GM21529 (cell line): ENCODE measurements at regions not wholly inside any gene's neighbourhood (a gene's known extent, or its start where the extent isn't known, plus 50 kb on each side); places are given as distances from the start of the nearest gene placed in this dataset.

Experiments used
- ATAC-seq: cut with Tn5 transposase; IDR thresholded peaks from one replicate; pipeline ENCODE4 v1.9.1; 2021; ENCODE audit not compliant: unreplicated experiment

DNA sequence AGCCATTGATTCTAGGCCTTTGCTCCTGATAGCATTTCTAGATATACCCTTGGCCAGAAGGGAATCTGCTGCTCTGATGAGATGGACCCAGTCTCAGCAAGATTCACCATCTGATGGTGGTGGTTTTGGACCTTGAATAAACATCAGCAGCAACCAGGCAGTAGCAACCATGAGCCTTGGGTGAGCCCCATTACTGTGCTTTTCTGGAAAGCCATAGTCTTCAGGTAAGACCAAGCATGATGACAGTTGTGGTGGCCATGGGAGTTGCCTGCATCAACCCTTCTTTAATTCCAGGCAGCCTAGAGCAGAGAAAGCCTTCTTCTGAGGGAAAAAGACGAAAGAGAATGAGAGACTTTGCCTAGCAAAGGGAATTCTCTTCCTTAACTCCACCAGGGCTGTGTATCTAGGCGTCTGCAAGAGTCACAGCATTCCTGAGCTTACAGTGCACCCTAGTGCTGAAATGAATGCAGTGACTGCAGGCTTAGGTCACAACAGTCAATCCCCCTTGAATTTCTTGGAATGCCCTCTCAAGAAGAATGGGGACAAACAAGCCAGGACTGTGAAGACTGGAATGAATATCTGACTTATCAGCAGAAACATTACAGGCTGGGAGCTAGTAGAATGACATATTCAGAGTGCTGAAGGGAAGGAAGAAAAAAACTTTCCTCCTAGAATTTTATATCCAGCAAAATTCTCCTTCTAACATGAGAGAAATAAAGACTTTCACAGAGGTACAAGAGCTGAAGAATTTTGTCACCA is 942.4 kb upstream of the PCDH20 start:
- peak; percentile 64 for ATAC-seq

GRCh38 chr13:62356977-62357376 is 941.3 kb upstream of the PCDH20 start:
- no peak for ATAC-seq

- ATAC-seq, result no peak
These were observed 921.6 kb upstream of the PCDH20 start for GRCh38 chr13:62337109-62337880.

- ATAC-seq, result no peak
These were observed 920.9 kb upstream of the PCDH20 start for GRCh38 chr13:62336507-62336906.

- ATAC-seq, result no peak
These were observed 917.8 kb upstream of the PCDH20 start for GRCh38 chr13:62333466-62333865.

GRCh38 chr13:62331384-62331783 is 915.7 kb upstream of the PCDH20 start:
- ATAC-seq, result no peak

DNA sequence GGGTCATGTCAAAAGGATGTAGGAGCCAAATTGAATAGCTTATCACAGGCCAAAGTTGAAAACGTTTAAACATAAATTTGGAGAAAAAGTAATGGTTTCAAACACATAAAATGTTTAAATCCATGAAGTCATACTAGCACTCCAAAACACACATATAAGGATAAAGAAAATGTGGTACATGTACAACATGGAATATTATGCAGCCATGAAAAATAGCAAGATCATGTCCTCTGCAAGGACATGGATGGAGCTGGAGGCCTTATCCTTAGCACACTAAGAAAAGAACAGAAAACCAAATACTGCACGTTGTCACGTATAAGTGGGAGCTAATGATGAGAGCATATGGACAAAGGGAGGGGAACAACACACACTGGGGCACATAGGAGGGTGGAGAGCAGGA is 911.7 kb upstream of the PCDH20 start:
- ATAC-seq, result no peak

DNA sequence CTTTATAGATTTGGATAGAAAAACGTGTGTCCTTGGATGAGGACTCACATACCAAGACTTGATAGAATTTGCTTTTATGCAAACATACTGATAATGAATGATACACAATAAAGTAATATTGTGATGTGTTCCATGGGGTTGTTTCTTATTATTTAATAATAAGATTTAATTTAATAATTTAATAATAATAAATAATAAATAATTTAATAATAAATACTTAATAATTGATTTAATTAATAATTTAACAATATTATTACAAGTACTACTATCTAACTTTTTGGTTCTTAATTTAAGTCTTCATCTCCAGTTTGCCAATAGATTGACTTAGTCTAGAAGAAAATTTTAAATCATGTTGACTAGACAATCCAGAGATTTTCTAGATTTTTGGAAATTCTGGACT is 909.2 kb upstream of the PCDH20 start:
- no peak for ATAC-seq

- ATAC-seq, result no peak
These were observed 906.2 kb upstream of the PCDH20 start for GRCh38 chr13:62321895-62322294.

- ATAC-seq, result no peak
These were observed 905.5 kb upstream of the PCDH20 start for GRCh38 chr13:62321139-62321538.

DNA sequence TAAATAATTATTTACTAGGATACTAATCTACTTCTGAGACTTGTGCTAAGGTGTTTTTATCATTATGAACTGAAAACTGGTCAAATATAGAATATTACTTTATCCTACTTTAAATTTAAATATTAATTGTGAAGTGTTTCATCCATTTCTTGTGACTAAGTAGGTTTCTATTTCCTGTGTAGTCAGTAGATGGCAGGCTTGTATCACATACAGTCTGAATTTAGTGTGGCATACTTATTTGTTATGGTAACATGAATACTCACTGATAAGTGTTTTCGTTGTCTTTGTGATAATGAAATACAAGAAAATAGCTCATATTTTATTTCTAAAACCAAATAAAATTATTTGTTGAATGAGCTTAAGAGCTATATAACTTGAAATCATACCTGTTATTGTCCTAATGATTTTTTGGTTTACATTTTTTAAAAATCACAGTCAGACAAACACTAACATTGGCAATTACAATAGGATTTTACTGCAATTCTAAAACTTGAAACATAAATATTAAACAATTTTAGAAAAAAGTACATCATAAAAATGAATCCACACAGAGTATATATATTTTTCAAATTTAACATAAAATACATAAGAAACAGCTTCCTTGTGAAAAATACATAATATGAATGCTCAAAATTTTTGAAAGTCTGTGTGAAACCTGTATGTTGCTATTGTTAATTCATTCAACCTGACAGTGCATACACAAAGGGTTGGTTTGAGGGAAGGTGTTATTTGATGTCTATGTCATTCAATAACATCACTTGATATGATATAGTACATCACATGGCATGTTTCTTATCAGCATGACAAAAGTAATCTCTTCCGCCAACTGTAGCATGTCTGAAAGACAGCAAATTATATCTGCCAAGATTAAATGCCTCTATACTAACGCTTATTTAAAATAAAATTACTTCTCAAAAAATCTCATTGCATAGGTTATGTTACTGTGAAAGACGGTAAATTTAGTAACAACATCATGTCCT is 904.8 kb upstream of the PCDH20 start:
- no peak for ATAC-seq

- no peak for ATAC-seq
These were observed 894.3 kb upstream of the PCDH20 start for GRCh38 chr13:62309904-62310303.

DNA sequence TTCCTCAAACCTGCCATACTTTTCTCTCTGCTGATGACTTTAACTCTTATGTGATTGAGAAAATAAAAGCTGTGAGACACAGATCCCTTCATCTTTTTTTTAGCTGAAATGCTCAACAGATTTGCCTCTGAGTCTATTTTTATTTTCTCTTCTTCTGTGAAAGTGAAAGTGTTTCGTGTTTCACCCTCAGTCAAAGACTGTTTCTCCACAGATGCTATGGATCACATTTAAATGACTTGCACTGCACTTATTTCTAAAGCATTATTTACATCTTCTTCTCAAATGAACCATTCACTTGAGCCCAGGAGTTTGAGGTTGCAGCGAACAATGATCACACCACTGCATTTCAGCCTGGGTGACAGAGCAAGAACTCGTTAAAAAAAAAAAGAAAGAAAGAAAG is 890.1 kb upstream of the PCDH20 start:
- no peak for ATAC-seq

- no peak for ATAC-seq
These were observed 886.7 kb upstream of the PCDH20 start for GRCh38 chr13:62302341-62302740.

- ATAC-seq, result no peak
These were observed 884.3 kb upstream of the PCDH20 start for GRCh38 chr13:62299988-62300387.

GRCh38 chr13:62296812-62297211 is 881.2 kb upstream of the PCDH20 start:
- no peak for ATAC-seq

DNA sequence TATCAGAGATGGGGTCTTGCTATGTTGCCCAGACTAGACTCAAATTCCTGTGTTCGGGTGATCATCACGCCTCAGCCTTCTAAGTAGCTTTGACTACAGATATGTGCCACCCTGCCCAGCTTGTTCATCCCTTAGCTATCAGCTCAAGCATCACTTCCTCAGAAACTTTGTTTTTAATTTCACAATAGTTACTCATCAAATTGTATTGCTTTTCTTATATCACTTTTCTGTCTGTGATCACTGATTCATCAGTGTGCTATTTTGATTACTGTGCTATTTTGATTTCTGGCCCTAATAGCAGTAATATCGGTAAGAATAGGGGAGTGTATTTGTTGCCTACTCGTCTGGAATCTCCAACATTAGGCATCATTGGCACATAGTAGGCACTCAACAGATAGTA is 878.6 kb upstream of the PCDH20 start:
- no peak for ATAC-seq

- no peak for ATAC-seq
These were observed 877.2 kb upstream of the PCDH20 start for GRCh38 chr13:62292714-62293480.

- no peak for ATAC-seq
These were observed 874.9 kb upstream of the PCDH20 start for GRCh38 chr13:62290542-62290941.

DNA sequence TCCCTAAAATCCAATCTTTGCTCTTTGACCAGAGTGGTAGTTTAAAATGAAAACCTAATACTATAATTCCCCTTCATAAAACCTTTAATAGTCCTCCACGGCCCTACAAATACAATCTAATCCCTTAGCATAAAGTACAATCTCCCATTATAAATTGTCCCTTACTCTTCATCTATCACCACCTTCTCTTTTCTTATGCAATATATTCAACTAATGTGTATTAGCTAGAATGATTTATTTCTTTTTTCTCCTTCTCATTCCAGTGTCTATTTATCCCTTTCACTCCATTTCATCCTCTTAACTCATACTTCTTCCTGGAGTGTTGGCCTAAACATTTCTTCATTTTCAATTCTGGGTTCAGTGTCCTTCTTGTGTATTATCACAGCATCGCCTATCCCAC is 872.1 kb upstream of the PCDH20 start:
- no peak for ATAC-seq

GRCh38 chr13:62280590-62280989 is 864.9 kb upstream of the PCDH20 start:
- no peak for ATAC-seq
